PC-3 (cell line): ENCODE measurements at regions not wholly inside any gene's neighbourhood (a gene's known extent, or its start where the extent isn't known, plus 50 kb on each side); places are given as distances from the start of the nearest gene placed in this dataset.

ENCODE experiments used
- ATAC-seq: fragments of 200-7000 bp; cut with Tn5 transposase; 2 replicates; pipeline ENCODE4 v1.9.1; 2020; ENCODE audit warnings: mild to moderate bottlenecking, moderate library complexity
- BruUV-seq: library from RNA; stranded (reverse); fragments of 400-500 nt; replicated peaks from 2 replicates; lab custom pipeline; 2021; lab: Mats Ljungman, UMichigan
- CTCF ChIA-PET: fragments of 300-600 bp; sonication (Branson Sonifier 250); formaldehyde crosslinking; loops from one replicate; lab custom pipeline; 2022; ENCODE audit warnings: antibody characterized with exemption; lab: Charles Lee
- POLR2A ChIA-PET: fragments of 300-600 bp; sonication (Branson Sonifier 250); formaldehyde crosslinking; loops from one replicate; lab custom pipeline; 2022; ENCODE audit warnings: antibody characterized with exemption; ENCODE audit not compliant: unreplicated experiment; lab: Charles Lee
- DNase-seq: peaks from one replicate; pipeline ENCODE4 v3.0.0-alpha.2; 2015
- H2AFZ ChIP-seq: fragments of 300-600 bp; sonication (generic); 2 replicates; pipeline ENCODE4 v1.6.0; 2016; ENCODE audit warnings: antibody characterized with exemption, low read length
- H3F3A ChIP-seq: fragments of 300-600 bp; sonication (generic); one replicate; pipeline ENCODE4 v1.6.0; 2017; ENCODE audit warnings: antibody characterized with exemption, low read length, control low read depth, mild to moderate bottlenecking; ENCODE audit not compliant: unreplicated experiment
- H3K27ac ChIP-seq: fragments of 300-600 bp; sonication (generic); 2 replicates; pipeline ENCODE4 v1.5.1; 2016; ENCODE audit warnings: mild to moderate bottlenecking, low read length
- H3K27me3 ChIP-seq: fragments of 300-600 bp; sonication (generic); 2 replicates; pipeline ENCODE4 v1.6.1; 2016; ENCODE audit warnings: low read length, mixed read lengths
- H3K36me3 ChIP-seq: fragments of 300-600 bp; sonication (generic); 2 replicates; pipeline ENCODE4 v1.6.1; 2016; ENCODE audit warnings: low read depth, mixed run types, low read length, mixed read lengths
- H3K4me1 ChIP-seq: fragments of 300-600 bp; sonication (generic); 2 replicates; pipeline ENCODE4 v1.5.1; 2016; ENCODE audit warnings: low read length; ENCODE audit not compliant: insufficient read depth
- H3K4me2 ChIP-seq: fragments of 300-600 bp; sonication (generic); 2 replicates; pipeline ENCODE4 v1.6.0; 2016; ENCODE audit warnings: low read length
- H3K4me3 ChIP-seq: fragments of 300-600 bp; sonication (generic); 2 replicates; pipeline ENCODE4 v1.5.1; 2016; ENCODE audit warnings: mild to moderate bottlenecking, low read length, mixed read lengths
- H3K79me2 ChIP-seq: fragments of 300-600 bp; sonication (generic); 2 replicates; pipeline ENCODE4 v1.6.1; 2017; ENCODE audit warnings: low read length, mixed read lengths
- H3K9ac ChIP-seq: fragments of 300-600 bp; sonication (generic); 2 replicates; pipeline ENCODE4 v1.6.0; 2016; ENCODE audit warnings: mild to moderate bottlenecking, low read length
- H3K9me2 ChIP-seq: fragments of 300-600 bp; sonication (generic); replicated peaks from 2 replicates; pipeline ENCODE4 v1.6.1; 2016; ENCODE audit warnings: mixed run types, low read length, mixed read lengths
- H3K9me3 ChIP-seq: fragments of 300-600 bp; sonication (generic); 2 replicates; pipeline ENCODE4 v1.6.1; 2016; ENCODE audit warnings: low read length, mixed read lengths
- H4K20me1 ChIP-seq: fragments of 300-600 bp; sonication (generic); 2 replicates; pipeline ENCODE4 v1.6.1; 2016; ENCODE audit warnings: low read length, mixed read lengths
- EZH2 ChIP-seq: fragments of 300-600 bp; sonication (generic); IDR thresholded peaks from one replicate; pipeline ENCODE4 v1.6.1; 2017; ENCODE audit warnings: antibody characterized with exemption, mild to moderate bottlenecking, low read length; ENCODE audit not compliant: unreplicated experiment
- EZH2phosphoT487 ChIP-seq: fragments of 300-600 bp; sonication (generic); IDR thresholded peaks from 2 replicates; pipeline ENCODE4 v1.6.1; 2018; ENCODE audit warnings: mild to moderate bottlenecking, antibody characterized with exemption, low read length, borderline replicate concordance
- intact Hi-C: fragments of 100-400 bp; cut with micrococcal nuclease; formaldehyde crosslinking; loops from 2 replicates; pipeline ENCODE4 v1.9.0; 2023
- TF ChIP-seq, protein P1 (sequence below): fragments of 300-600 bp; sonication (generic); conservative IDR thresholded peaks from 2 replicates; pipeline ENCODE4 v1.5.1; 2017; ENCODE audit warnings: antibody characterized with exemption, low read depth, mild to moderate bottlenecking, low read length

DNA sequence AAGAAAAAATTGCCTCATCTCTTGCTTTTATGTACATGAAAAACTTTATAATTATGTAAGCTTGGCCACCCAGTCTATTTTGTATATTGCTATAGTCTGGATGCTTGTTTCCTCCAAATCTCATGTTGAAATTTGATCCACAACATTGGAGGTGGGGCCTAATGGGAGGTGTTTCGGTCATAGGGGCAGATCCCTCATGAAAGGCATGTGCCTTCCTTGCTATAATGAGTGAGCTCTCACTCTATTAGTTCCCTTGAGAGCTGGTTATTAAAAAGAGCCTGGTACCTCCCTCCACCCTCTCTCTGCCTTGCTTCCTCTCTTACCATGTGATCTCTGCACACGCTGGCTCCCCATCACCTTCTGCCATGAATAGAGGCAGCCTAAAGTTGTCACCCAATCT is 1005.1 kb downstream of the PCDH9 start:
- no peak overlapping the region for H3K4me2 ChIP-seq
- no peaks in the 10 kb centered on the region for H3K36me3 ChIP-seq
- ChIA-PET POLR2A (no interaction called here), CTCF (no interaction called here)
- no peaks in the 10 kb centered on the region for H3K79me2 ChIP-seq
- no peaks in the 10 kb centered on the region for H3K27me3 ChIP-seq
- intact Hi-C loops, result no loop called here
- TF ChIP-seq EZH2 (no peak), EZH2phosphoT487 (no peak)
- TF ChIP-seq, protein P1, sequence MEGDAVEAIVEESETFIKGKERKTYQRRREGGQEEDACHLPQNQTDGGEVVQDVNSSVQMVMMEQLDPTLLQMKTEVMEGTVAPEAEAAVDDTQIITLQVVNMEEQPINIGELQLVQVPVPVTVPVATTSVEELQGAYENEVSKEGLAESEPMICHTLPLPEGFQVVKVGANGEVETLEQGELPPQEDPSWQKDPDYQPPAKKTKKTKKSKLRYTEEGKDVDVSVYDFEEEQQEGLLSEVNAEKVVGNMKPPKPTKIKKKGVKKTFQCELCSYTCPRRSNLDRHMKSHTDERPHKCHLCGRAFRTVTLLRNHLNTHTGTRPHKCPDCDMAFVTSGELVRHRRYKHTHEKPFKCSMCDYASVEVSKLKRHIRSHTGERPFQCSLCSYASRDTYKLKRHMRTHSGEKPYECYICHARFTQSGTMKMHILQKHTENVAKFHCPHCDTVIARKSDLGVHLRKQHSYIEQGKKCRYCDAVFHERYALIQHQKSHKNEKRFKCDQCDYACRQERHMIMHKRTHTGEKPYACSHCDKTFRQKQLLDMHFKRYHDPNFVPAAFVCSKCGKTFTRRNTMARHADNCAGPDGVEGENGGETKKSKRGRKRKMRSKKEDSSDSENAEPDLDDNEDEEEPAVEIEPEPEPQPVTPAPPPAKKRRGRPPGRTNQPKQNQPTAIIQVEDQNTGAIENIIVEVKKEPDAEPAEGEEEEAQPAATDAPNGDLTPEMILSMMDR, result no peak
- no peak overlapping the region for H3K27ac ChIP-seq
- no peaks in the 10 kb centered on the region for H4K20me1 ChIP-seq
- H3F3A ChIP-seq, result no peaks in the 10 kb centered on the region
- DNase-seq (no peak), ATAC-seq (no peak)
- H2AFZ ChIP-seq, result no peak overlapping the region
- no peaks in the 10 kb centered on the region for H3K9me2 ChIP-seq
- no peak overlapping the region for H3K9ac ChIP-seq
- no peak overlapping the region for H3K4me3 ChIP-seq
- BruUV-seq, result no TSS peak
- no peaks in the 10 kb centered on the region for H3K4me1 ChIP-seq
- H3K9me3 ChIP-seq, result no peaks in the 10 kb centered on the region

DNA sequence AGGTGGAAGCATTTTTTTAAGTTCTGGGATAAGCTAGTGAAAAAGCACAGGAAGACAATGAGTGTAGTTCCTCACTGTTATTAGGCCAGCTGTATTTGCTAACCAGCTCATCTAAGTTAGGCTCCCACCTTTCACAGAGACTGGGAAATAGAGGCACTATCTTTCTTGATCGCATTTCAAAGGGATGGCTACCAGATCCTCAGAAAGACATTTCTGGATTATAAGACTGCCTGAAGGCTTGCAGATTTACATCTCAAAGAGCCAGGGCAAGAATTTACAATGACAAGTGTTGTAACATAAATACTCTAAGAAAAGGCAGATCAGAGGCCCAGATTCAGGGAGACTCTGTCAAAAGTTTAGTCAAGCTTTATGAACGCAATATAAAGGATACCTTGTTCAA is 1005.5 kb downstream of the PCDH9 start:
- Histone ChIP-seq H3K9me3 (no peaks in the 10 kb centered on the region), H3K9me2 (no peaks in the 10 kb centered on the region), H3K4me3 (no peak overlapping the region), H3K27ac (no peak overlapping the region), H4K20me1 (no peaks in the 10 kb centered on the region), H3K4me1 (no peaks in the 10 kb centered on the region), H3K79me2 (no peaks in the 10 kb centered on the region), H3K36me3 (no peaks in the 10 kb centered on the region), H3K4me2 (no peak overlapping the region), H3K9ac (no peak overlapping the region), H3K27me3 (no peaks in the 10 kb centered on the region), H3F3A (no peaks in the 10 kb centered on the region), H2AFZ (no peak overlapping the region)
- no peak for DNase-seq
- no peak for ATAC-seq
- TF ChIP-seq, protein P1, result no peak
- TF ChIP-seq EZH2phosphoT487 (no peak), EZH2 (no peak)
- CTCF ChIA-PET, result no interaction called here
- POLR2A ChIA-PET, result no interaction called here
- intact Hi-C loops, result no loop called here
- no TSS peak for BruUV-seq

DNA sequence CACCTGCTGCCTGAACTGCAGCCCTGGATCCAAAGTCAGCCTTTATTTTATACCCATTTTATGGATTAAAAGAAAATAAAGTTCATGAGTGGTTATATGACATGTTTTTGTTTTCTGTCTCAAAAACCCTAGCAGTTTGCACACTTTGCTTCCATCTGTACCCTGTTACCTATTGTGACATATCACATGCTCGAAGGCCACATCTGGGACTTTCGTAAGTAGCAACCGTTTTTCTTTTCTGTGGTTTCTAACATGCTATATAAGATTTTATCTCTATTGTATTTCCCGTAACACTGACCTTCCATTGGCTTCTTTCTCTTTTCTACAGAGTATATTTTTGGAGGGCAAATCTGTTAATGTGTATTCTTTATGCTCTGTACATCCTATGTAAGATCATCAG is 1007.2 kb downstream of the PCDH9 start:
- Histone ChIP-seq H3K36me3 (no peaks in the 10 kb centered on the region), H3F3A (no peaks in the 10 kb centered on the region), H3K27me3 (no peaks in the 10 kb centered on the region), H2AFZ (no peak overlapping the region), H3K27ac (no peak overlapping the region), H3K4me2 (no peak overlapping the region), H4K20me1 (no peaks in the 10 kb centered on the region), H3K4me1 (no peaks in the 10 kb centered on the region), H3K9me2 (no peaks in the 10 kb centered on the region), H3K4me3 (no peak overlapping the region), H3K9me3 (no peaks in the 10 kb centered on the region), H3K9ac (no peak overlapping the region), H3K79me2 (no peaks in the 10 kb centered on the region)
- no peak for ATAC-seq
- intact Hi-C loops, result no loop called here
- BruUV-seq, result no TSS peak
- POLR2A ChIA-PET, result no interaction called here
- TF ChIP-seq EZH2 (no peak), EZH2phosphoT487 (no peak)
- TF ChIP-seq, protein P1, result no peak
- CTCF ChIA-PET, result no interaction called here
- DNase-seq, result no peak
